ENCODE measurements at regions not wholly inside any gene's neighbourhood (a gene's known extent, or its start where the extent isn't known, plus 50 kb on each side); places are given as distances from the start of the nearest gene placed in this dataset.

DNA sequence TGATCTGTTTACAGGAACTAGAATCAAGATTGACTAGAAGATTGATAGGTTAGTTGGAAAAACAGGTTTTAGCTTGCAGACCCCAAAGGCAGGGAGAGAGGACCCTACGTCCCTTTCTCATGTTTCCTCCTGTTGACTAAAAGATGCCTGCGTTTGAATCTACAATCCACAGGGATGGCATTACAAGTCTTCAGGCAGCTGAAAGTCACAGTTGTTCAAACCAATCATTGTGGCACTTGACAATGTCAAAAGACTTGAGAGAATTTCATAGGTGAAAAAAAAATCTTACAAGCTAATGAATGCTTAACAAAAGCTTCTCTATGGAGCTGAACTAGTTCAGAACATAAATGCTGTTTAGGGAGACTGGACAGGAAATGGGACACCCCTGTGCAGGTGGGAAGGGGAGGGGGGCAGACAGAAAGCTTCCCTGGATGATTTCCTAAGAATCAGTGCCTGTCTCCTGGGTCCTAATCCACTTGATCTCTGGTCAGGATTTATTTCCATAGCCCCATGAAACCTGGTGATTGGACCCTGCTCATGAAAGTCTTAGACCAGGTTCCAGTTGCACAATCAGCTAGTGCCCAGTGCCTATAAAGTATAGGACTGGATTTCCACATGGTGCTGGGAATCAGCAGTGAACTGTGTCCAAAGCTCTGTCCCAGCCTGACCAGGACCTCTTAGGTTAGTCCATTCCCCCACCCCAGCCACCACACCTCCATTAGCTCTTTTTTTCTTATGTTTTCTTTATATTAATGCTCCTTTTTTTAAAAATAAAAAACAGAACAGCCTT is 91.6 kb upstream of the BCAR3 start (continued):
- TF ChIP-seq, protein P1, sequence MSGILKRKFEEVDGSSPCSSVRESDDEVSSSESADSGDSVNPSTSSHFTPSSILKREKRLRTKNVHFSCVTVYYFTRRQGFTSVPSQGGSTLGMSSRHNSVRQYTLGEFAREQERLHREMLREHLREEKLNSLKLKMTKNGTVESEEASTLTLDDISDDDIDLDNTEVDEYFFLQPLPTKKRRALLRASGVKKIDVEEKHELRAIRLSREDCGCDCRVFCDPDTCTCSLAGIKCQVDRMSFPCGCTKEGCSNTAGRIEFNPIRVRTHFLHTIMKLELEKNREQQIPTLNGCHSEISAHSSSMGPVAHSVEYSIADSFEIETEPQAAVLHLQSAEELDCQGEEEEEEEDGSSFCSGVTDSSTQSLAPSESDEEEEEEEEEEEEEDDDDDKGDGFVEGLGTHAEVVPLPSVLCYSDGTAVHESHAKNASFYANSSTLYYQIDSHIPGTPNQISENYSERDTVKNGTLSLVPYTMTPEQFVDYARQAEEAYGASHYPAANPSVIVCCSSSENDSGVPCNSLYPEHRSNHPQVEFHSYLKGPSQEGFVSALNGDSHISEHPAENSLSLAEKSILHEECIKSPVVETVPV (CRISPR knock-in tag; IDR thresholded peaks at IDR 0.05) = no peak
- TF ChIP-seq CSDC2 (CRISPR knock-in tag; IDR thresholded peaks at IDR 0.05) = no peak

DNA sequence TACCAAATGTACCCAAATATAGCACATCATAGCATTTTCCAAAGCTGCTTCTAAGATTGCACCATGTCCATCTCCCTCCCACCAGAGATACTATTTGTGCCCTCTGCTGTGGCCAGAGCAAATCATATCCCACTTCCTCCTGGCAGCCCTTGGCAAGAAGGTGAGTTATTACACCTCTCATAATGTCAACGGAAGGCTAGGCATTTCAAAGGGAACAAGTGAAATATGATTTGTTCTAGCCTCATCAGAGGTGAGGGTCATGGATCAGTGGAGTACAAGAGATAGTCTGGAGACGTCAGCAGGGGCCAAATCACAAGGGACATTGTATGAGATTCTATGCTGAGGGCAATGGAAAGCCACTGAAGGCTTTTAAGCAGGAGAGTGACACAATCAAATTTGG is 90.2 kb upstream of the BCAR3 start:
- no peak for ATAC-seq
- TF ChIP-seq ZFP3 (CRISPR knock-in tag; IDR thresholded peaks at IDR 0.05) = no peak
- TF ChIP-seq, protein P2, sequence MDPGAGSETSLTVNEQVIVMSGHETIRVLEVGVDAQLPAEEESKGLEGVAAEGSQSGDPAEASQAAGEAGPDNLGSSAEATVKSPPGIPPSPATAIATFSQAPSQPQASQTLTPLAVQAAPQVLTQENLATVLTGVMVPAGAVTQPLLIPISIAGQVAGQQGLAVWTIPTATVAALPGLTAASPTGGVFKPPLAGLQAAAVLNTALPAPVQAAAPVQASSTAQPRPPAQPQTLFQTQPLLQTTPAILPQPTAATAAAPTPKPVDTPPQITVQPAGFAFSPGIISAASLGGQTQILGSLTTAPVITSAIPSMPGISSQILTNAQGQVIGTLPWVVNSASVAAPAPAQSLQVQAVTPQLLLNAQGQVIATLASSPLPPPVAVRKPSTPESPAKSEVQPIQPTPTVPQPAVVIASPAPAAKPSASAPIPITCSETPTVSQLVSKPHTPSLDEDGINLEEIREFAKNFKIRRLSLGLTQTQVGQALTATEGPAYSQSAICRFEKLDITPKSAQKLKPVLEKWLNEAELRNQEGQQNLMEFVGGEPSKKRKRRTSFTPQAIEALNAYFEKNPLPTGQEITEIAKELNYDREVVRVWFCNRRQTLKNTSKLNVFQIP (CRISPR knock-in tag; IDR thresholded peaks at IDR 0.05; ENCODE audit: borderline replicate concordance, low read depth) = no peak
- TF ChIP-seq ZNF565 (CRISPR knock-in tag; conservative IDR thresholded peaks at IDR 0.05; ENCODE audit: low read depth) = no peak
- no peak for TF ChIP-seq PPARA (CRISPR knock-in tag; IDR thresholded peaks at IDR 0.05; ENCODE audit: borderline replicate concordance)
- TF ChIP-seq CSDC2 (CRISPR knock-in tag; IDR thresholded peaks at IDR 0.05) = no peak
- TF ChIP-seq BACH2 (CRISPR knock-in tag; IDR thresholded peaks at IDR 0.05; ENCODE audit: borderline replicate concordance) = no peak
- no peak for TF ChIP-seq ZC3H10 (CRISPR knock-in tag; IDR thresholded peaks at IDR 0.05)
- no peak for TF ChIP-seq ZFP30 (CRISPR knock-in tag; IDR thresholded peaks at IDR 0.05)
- TF ChIP-seq, protein P1 (CRISPR knock-in tag; IDR thresholded peaks at IDR 0.05) = no peak
- no peak for TF ChIP-seq GLIS3 (CRISPR knock-in tag; IDR thresholded peaks at IDR 0.05)
- no peak for TF ChIP-seq ARNTL (CRISPR knock-in tag; IDR thresholded peaks at IDR 0.05; ENCODE audit: borderline replicate concordance, low read depth)
- no peak for TF ChIP-seq ZNF70 (CRISPR knock-in tag; IDR thresholded peaks at IDR 0.05)

DNA sequence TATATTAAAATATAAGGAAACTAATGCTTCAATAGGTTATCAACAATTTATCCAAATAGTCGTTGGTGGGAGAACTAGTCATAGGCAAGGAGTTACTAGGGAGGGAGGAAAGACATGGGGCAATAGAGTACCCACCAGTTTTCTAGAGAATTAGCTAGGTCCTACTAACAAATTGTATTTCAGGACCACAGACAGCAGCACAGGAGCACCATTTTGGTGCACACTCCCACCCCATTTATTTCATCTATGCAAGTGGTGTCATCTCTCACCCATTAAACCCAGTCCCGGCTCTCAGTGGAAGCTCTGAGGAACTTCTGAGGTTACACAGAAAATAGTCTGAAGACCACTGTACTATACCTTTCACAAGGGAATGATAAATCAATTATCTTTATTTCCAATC is 89.0 kb upstream of the BCAR3 start:
- TF ChIP-seq TOX (CRISPR knock-in tag; IDR thresholded peaks at IDR 0.05; ENCODE audit: borderline replicate concordance) (no peak), ZNF70 (CRISPR knock-in tag; IDR thresholded peaks at IDR 0.05) (no peak), ZC3H10 (CRISPR knock-in tag; IDR thresholded peaks at IDR 0.05) (no peak), ARNTL (CRISPR knock-in tag; IDR thresholded peaks at IDR 0.05; ENCODE audit: borderline replicate concordance, low read depth) (no peak), ZNF8 (CRISPR knock-in tag; IDR thresholded peaks at IDR 0.05) (no peak), RARB (CRISPR knock-in tag; IDR thresholded peaks at IDR 0.05) (no peak), TCF4 (CRISPR knock-in tag; IDR thresholded peaks at IDR 0.05; ENCODE audit: borderline replicate concordance) (no peak), GLIS3 (CRISPR knock-in tag; IDR thresholded peaks at IDR 0.05) (no peak), ESRRG (CRISPR knock-in tag; IDR thresholded peaks at IDR 0.05) (no peak), ZFP3 (CRISPR knock-in tag; IDR thresholded peaks at IDR 0.05) (no peak), BACH2 (CRISPR knock-in tag; IDR thresholded peaks at IDR 0.05; ENCODE audit: borderline replicate concordance) (no peak), ZNF565 (CRISPR knock-in tag; conservative IDR thresholded peaks at IDR 0.05; ENCODE audit: low read depth) (no peak), CSDC2 (CRISPR knock-in tag; IDR thresholded peaks at IDR 0.05) (no peak), OSR1 (CRISPR knock-in tag; IDR thresholded peaks at IDR 0.05) (no peak)
- TF ChIP-seq, protein P1 (CRISPR knock-in tag; IDR thresholded peaks at IDR 0.05) = no peak
- TF ChIP-seq, protein P3, sequence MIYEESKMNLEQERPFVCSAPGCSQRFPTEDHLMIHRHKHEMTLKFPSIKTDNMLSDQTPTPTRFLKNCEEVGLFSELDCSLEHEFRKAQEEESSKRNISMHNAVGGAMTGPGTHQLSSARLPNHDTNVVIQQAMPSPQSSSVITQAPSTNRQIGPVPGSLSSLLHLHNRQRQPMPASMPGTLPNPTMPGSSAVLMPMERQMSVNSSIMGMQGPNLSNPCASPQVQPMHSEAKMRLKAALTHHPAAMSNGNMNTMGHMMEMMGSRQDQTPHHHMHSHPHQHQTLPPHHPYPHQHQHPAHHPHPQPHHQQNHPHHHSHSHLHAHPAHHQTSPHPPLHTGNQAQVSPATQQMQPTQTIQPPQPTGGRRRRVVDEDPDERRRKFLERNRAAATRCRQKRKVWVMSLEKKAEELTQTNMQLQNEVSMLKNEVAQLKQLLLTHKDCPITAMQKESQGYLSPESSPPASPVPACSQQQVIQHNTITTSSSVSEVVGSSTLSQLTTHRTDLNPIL (CRISPR knock-in tag; IDR thresholded peaks at IDR 0.05; ENCODE audit: low read depth) = no peak
- TF ChIP-seq, protein P4, sequence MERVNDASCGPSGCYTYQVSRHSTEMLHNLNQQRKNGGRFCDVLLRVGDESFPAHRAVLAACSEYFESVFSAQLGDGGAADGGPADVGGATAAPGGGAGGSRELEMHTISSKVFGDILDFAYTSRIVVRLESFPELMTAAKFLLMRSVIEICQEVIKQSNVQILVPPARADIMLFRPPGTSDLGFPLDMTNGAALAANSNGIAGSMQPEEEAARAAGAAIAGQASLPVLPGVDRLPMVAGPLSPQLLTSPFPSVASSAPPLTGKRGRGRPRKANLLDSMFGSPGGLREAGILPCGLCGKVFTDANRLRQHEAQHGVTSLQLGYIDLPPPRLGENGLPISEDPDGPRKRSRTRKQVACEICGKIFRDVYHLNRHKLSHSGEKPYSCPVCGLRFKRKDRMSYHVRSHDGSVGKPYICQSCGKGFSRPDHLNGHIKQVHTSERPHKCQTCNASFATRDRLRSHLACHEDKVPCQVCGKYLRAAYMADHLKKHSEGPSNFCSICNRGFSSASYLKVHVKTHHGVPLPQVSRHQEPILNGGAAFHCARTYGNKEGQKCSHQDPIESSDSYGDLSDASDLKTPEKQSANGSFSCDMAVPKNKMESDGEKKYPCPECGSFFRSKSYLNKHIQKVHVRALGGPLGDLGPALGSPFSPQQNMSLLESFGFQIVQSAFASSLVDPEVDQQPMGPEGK (CRISPR knock-in tag; IDR thresholded peaks at IDR 0.05; ENCODE audit: borderline replicate concordance) = no peak
- TF ChIP-seq, protein P5, sequence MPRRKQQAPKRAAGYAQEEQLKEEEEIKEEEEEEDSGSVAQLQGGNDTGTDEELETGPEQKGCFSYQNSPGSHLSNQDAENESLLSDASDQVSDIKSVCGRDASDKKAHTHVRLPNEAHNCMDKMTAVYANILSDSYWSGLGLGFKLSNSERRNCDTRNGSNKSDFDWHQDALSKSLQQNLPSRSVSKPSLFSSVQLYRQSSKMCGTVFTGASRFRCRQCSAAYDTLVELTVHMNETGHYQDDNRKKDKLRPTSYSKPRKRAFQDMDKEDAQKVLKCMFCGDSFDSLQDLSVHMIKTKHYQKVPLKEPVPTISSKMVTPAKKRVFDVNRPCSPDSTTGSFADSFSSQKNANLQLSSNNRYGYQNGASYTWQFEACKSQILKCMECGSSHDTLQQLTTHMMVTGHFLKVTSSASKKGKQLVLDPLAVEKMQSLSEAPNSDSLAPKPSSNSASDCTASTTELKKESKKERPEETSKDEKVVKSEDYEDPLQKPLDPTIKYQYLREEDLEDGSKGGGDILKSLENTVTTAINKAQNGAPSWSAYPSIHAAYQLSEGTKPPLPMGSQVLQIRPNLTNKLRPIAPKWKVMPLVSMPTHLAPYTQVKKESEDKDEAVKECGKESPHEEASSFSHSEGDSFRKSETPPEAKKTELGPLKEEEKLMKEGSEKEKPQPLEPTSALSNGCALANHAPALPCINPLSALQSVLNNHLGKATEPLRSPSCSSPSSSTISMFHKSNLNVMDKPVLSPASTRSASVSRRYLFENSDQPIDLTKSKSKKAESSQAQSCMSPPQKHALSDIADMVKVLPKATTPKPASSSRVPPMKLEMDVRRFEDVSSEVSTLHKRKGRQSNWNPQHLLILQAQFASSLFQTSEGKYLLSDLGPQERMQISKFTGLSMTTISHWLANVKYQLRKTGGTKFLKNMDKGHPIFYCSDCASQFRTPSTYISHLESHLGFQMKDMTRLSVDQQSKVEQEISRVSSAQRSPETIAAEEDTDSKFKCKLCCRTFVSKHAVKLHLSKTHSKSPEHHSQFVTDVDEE (CRISPR knock-in tag; IDR thresholded peaks at IDR 0.05) = no peak
- TF ChIP-seq, protein P2 (CRISPR knock-in tag; IDR thresholded peaks at IDR 0.05; ENCODE audit: borderline replicate concordance, low read depth) = no peak
- no peak for ATAC-seq

Data from SK-N-SH treated with all-trans-retinoic acid at 6 μM for 48 hours (cell line).